Naive B cell (primary cell): ENCODE measurements at regions not wholly inside any gene's neighbourhood (a gene's known extent, or its start where the extent isn't known, plus 50 kb on each side); places are given as distances from the start of the nearest gene placed in this dataset.

Experiments
- ATAC-seq, 2 donors: fragments of 150-1000 bp; cut with Tn5 transposase; 2 replicates each; pipeline ENCODE4 v1.10.0; 2021; ENCODE audit warnings: low read depth in 2 of 2, mild to moderate bottlenecking in 2 of 2, moderate library complexity in 2 of 2
- DNase-seq: peaks from one replicate; pipeline ENCODE4 v3.0.0; 2022
- H3K27ac Mint-ChIP-seq, 6 donors: one replicate each; pipeline ENCODE4 v1.8.0; 2020 to 2022; ENCODE audit warnings: mild to moderate bottlenecking in 6 of 6, mixed read lengths in 6 of 6, moderate library complexity in 5 of 6, inconsistent platforms in 2 of 6
- H3K27me3 Mint-ChIP-seq, 3 donors: one replicate each; pipeline ENCODE4 v1.8.0; 2021 to 2022; ENCODE audit warnings: mixed read lengths in 3 of 3, mild to moderate bottlenecking in 1 of 3
- H3K36me3 Mint-ChIP-seq, 2 donors: one replicate each; pipeline ENCODE4 v1.8.0; 2020 to 2022; ENCODE audit warnings: mixed read lengths in 2 of 2, inconsistent platforms in 1 of 2, mild to moderate bottlenecking in 1 of 2
- H3K4me1 Mint-ChIP-seq, 3 donors: one replicate each; pipeline ENCODE4 v1.8.0; 2020 to 2022; ENCODE audit warnings: mixed read lengths in 3 of 3, inconsistent platforms in 1 of 3, mild to moderate bottlenecking in 1 of 3, moderate library complexity in 1 of 3
- H3K4me3 Mint-ChIP-seq, 8 donors: one replicate each; pipeline ENCODE4 v1.8.0; 2020 to 2022; ENCODE audit warnings: mild to moderate bottlenecking in 8 of 8, mixed read lengths in 8 of 8, moderate library complexity in 8 of 8, inconsistent platforms in 2 of 8
- H3K9me3 Mint-ChIP-seq, 7 donors: one replicate each; pipeline ENCODE4 v1.8.0; 2020 to 2022; ENCODE audit warnings: mixed read lengths in 7 of 7, mild to moderate bottlenecking in 5 of 7, inconsistent platforms in 2 of 7, moderate library complexity in 1 of 7

DNA sequence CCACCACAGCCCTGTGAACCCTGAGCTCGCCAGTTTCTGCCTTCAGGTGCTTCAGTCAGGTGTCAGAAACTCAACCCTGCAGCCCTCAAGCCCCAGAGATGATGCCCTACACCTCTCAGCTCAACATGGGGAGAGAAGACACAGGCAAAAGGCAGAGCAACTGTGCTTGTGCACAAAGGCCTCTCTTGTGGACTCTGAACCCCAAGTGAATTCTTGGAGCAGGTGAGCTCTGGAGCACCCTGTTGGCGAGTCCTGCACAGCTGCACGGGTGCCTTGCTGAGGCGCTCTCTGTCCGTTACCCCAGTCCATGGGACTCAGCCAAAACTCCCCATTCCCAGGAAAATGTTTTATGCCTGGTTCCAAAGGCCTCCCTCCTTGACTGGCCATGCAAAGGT, 197.0 kb downstream of the KLF13 start:
- Mint-ChIP-seq H3K4me3 (no peak overlapping the region), H3K4me1 (peaks cover 0 to 8% (median 0%) of the 10 kb centered on the region in 3 donors), H3K27me3 (peaks cover 16 to 43% (median 31%) of the 10 kb centered on the region in 3 donors), H3K9me3 (no peaks in the 10 kb centered on the region), H3K27ac (no peak overlapping the region), H3K36me3 (no peaks in the 10 kb centered on the region)
- no peak for ATAC-seq
- no peak for DNase-seq

DNA sequence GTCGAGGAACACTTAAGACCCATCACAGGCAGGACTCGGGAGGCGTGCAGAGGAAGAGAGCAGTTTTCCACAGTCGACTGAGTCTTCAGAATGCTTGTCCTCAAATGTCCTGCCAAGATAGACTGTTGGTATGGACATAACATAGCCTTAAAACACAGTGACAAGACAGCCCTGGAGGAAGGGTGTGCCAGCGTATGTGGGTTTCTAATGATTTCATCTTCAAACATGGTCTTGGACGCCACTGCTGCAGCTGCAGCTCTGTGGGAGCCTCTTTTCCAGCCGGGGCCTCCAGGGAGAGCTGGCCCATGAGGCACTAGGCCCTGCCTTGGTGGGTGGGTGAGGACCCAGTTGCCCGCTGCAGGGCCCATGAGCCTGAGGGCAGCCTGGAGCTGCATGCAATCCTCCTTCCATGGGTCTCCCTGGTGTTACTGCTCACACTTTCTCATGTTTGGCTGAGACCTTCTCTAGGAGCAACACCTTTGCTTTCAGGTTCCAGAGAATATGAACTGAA, 198.6 kb downstream of the KLF13 start:
- ATAC-seq (no peak), DNase-seq (no peak)
- no peak overlapping the region for H3K27ac Mint-ChIP-seq
- peaks cover 16 to 47% (median 45%) of the 10 kb centered on the region in 3 donors for H3K27me3 Mint-ChIP-seq
- H3K4me3 Mint-ChIP-seq, result no peak overlapping the region
- H3K36me3 Mint-ChIP-seq, result peaks cover 2 to 4% of the 10 kb centered on the region in 2 donors
- peaks cover 0 to 2% (median 0%) of the 10 kb centered on the region in 7 donors for H3K9me3 Mint-ChIP-seq
- H3K4me1 Mint-ChIP-seq, result peaks cover 0 to 8% (median 0%) of the 10 kb centered on the region in 3 donors

DNA sequence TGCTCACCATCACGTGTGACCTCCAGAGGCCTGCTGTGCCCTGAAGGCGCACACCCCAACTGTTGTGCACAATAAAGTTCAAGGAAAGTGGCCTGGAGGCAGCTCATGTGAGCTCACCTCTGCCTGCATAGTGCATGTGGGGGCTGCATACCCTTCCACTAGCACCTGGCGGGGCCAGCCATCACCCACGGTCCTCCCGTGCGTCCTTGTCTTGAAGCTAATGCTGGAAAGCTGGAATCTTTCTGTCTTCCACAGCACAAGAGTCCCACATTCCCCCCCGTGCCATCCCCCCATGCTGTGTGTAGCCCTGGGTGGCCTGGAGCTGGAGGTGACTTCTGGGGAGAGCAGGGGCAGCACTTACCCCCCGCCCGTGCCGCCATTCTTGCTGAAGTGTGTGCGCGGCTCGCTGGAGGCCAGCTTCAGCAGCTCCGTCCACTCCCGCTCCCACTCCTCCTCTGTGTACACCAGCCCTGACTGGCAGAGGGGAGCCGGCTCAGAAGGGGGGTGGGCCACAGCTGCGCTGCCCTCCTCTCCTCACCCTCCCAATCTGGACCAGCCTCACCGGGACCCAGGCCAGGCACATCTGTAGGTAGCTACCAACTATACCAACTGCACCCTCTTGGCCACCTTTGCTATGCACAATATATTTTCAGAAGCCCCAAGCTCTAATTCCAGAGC, 199.5 kb downstream of the KLF13 start:
- H3K9me3 Mint-ChIP-seq, result peaks cover 0 to 2% (median 0%) of the 10 kb centered on the region in 7 donors
- no peak overlapping the region for H3K4me3 Mint-ChIP-seq
- H3K27me3 Mint-ChIP-seq, result peaks cover 21 to 53% (median 48%) of the 10 kb centered on the region in 3 donors
- DNase-seq, result no peak
- H3K4me1 Mint-ChIP-seq, result peaks cover 0 to 8% (median 0%) of the 10 kb centered on the region in 3 donors
- H3K27ac Mint-ChIP-seq, result no peak overlapping the region
- ATAC-seq, result no peak
- peaks cover 7% of the 10 kb centered on the region in 2 donors for H3K36me3 Mint-ChIP-seq

DNA sequence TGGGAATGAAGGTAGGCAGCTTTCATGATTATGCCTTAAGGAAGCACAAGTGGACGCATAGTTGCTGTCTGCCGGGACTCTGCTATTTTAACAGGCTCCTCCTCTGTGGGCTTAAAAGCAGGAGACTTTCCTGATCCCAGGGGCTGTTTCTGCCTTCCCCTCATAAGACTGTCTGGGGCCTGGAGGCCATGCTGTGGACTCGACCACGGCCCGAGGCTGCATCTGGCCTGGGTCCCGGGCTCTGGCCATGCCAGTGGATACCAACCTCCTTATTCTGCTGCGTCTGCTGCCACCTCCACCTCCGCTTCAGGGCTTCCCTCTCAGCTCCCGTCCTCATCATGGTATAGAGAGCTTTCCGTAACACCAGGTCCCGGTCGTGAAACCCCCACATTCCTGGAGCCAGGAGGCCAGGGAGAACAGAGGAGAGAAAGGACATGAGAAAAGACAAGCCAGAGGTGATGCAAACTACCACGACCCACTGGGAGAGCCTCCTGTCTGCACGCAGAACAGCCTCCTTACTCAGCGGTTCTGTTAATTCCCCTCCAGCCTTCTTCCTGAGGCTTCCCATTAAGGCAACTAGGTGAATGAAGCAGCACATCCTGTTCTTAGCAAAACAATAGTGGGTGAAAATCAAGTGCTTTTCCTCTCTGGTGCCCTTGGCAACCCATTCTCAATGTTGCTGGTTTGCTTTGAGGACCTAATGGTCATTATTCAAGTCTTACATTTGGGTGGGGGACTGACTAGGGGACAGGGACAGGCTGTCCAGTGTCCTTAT, 200.5 kb downstream of the KLF13 start:
- DNase-seq, result no peak

DNA sequence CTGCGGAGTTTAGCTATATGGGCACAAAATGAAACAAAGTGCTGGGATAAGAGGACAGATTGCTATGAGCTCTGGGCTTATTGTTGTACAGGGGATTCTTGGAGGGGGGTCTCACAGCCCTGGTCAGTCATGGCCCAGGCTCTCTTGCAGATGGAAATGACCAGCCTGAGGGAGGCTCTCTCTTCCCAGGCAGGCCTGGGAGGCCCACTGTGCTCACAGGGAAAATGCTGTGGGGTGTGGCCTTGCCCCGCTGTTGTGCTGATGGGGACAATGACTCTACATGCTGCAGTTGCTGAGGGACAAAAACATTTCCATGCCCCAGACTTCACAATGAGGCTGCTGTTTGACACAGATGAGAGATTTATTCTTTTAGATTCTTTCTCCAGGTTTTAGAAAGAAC, 202.2 kb downstream of the KLF13 start:
- no peak overlapping the region for H3K27ac Mint-ChIP-seq
- no peak for DNase-seq
- H3K4me3 Mint-ChIP-seq, result no peak overlapping the region
- peaks cover 21 to 66% (median 52%) of the 10 kb centered on the region in 3 donors for H3K27me3 Mint-ChIP-seq
- peaks cover 0 to 6% (median 4%) of the 10 kb centered on the region in 7 donors for H3K9me3 Mint-ChIP-seq
- no peak for ATAC-seq
- peaks cover 7% of the 10 kb centered on the region in 2 donors for H3K36me3 Mint-ChIP-seq
- no peaks in the 10 kb centered on the region for H3K4me1 Mint-ChIP-seq

More for the DNA sequence above, 200.5 kb downstream of the KLF13 start:
- Mint-ChIP-seq H3K27me3 (peaks cover 21 to 62% (median 57%) of the 10 kb centered on the region in 3 donors), H3K9me3 (peaks cover 0 to 3% (median under 1%) of the 10 kb centered on the region in 7 donors), H3K27ac (no peak overlapping the region), H3K36me3 (peaks cover 7% of the 10 kb centered on the region in 2 donors), H3K4me1 (peaks cover 0 to 8% (median 0%) of the 10 kb centered on the region in 3 donors), H3K4me3 (peak overlapping the region in 1 of 8 donors; percentile 42)
- no peak for ATAC-seq

DNA sequence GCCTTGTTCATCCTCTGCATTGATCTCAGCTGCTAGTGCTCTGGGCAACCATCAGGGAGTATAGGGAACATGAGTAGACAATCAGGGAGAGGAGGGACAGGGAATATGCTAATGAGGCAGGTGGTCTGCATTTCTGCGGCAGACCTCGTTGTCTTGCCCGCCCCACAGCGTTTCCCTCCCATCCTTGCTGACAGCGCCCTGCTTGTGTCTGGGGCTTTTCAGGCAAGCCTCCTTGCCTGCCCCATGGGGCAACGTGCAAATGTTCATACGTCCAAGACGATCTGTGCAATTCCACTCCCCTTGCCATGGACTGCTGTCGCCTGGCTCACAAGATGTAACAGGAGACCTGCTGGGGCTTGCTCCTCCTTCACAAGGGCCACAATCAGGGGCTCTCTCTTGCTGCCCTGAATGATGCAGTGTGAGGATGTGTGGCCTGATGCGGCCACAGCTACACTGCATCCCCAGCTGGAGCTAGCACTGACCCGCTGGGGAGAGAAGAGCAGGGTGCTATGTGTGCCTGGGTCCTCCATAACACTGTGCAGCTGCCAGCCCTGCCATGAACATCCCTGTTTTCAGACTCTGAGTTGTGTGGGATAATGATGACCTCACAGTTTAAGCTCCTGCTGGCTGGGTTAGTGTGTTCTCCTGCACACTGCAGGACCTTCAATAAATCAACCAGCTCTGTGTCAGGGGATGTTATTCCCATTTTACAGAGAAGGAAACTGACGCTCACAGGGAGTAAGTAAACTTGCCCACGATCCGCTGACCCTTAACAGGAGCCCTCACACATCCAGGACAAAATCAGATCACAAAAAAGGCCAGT, 211.3 kb downstream of the KLF13 start:
- H3K27me3 Mint-ChIP-seq, result peaks cover 41 to 52% (median 42%) of the 10 kb centered on the region in 3 donors
- DNase-seq (no peak), ATAC-seq (no peak)
- no peak overlapping the region for H3K4me3 Mint-ChIP-seq
- peaks cover 0 to 5% (median 0%) of the 10 kb centered on the region in 7 donors for H3K9me3 Mint-ChIP-seq
- no peaks in the 10 kb centered on the region for H3K4me1 Mint-ChIP-seq
- H3K27ac Mint-ChIP-seq, result no peak overlapping the region
- no peaks in the 10 kb centered on the region for H3K36me3 Mint-ChIP-seq

DNA sequence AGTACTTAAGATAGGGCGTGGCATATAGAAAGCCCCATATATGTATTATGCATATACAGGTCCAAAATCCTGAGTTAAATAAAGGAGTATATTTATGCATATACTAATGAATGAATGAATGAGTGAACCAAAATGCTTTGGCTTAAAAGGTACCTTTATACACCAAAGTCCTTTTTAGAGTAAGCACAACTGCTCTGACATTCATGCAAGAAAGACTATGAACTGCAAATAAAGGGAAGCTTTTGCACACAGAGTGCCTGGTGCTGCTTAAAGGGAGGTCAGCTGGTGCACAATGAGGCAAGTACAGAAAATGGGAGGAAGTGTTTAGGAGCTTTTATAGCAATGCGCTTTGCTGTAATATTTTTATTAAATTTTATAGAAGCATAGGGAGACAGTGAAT, 214.0 kb downstream of the KLF13 start:
- no peaks in the 10 kb centered on the region for H3K4me1 Mint-ChIP-seq
- peaks cover 0 to 3% (median 0%) of the 10 kb centered on the region in 7 donors for H3K9me3 Mint-ChIP-seq
- peaks cover 41 to 60% (median 55%) of the 10 kb centered on the region in 3 donors for H3K27me3 Mint-ChIP-seq
- DNase-seq, result no peak
- no peak overlapping the region for H3K4me3 Mint-ChIP-seq
- no peaks in the 10 kb centered on the region for H3K36me3 Mint-ChIP-seq
- H3K27ac Mint-ChIP-seq, result no peak overlapping the region
- ATAC-seq, result no peak

DNA sequence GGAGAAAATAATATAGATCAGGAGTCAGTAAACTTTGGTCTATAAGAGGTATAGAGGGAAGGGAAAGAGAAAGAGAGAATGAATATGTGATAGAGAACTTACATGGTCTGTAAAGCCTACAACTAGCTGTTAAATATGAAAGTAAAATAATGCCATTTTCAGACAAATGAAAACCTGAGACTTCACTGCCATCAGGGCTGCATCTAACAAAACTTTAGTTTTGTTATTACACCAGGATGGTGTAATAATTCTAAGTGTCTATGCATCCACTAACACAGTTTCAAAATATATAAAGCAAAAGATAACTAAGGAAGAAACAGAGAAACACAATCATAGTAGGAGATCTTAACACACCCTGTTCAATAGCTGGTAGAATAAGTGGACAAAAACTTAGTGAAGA, 217.7 kb downstream of the KLF13 start:
- Mint-ChIP-seq H3K27ac (peak overlapping the region in 1 of 6 donors; percentile 81), H3K4me1 (no peaks in the 10 kb centered on the region), H3K36me3 (no peaks in the 10 kb centered on the region), H3K27me3 (peaks cover 35 to 58% (median 49%) of the 10 kb centered on the region in 3 donors), H3K4me3 (no peak overlapping the region), H3K9me3 (no peaks in the 10 kb centered on the region)
- no peak for ATAC-seq
- no peak for DNase-seq

DNA sequence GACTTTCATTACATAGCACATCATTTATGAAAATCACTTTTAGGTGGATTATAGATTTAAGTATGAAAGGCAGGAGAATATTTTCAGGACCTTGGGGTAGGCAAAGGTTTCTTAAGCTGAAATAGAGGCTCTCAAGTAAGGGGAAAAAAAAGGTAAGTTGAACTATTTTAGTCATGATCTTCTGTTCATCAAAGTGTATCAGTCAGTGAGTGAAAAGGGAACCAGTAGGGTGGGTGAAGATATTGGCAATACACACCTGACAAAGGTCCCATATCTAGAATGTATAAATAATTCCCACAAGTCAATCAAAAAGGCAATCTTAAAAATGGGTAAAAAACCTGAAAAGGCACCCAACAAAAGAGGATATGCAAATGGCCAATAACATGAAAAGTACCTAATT, 218.6 kb downstream of the KLF13 start:
- Mint-ChIP-seq H3K9me3 (no peaks in the 10 kb centered on the region), H3K27ac (no peak overlapping the region), H3K4me1 (no peaks in the 10 kb centered on the region), H3K27me3 (peaks cover 31 to 53% (median 49%) of the 10 kb centered on the region in 3 donors), H3K4me3 (no peak overlapping the region), H3K36me3 (no peaks in the 10 kb centered on the region)
- DNase-seq, result no peak
- ATAC-seq, result no peak

DNA sequence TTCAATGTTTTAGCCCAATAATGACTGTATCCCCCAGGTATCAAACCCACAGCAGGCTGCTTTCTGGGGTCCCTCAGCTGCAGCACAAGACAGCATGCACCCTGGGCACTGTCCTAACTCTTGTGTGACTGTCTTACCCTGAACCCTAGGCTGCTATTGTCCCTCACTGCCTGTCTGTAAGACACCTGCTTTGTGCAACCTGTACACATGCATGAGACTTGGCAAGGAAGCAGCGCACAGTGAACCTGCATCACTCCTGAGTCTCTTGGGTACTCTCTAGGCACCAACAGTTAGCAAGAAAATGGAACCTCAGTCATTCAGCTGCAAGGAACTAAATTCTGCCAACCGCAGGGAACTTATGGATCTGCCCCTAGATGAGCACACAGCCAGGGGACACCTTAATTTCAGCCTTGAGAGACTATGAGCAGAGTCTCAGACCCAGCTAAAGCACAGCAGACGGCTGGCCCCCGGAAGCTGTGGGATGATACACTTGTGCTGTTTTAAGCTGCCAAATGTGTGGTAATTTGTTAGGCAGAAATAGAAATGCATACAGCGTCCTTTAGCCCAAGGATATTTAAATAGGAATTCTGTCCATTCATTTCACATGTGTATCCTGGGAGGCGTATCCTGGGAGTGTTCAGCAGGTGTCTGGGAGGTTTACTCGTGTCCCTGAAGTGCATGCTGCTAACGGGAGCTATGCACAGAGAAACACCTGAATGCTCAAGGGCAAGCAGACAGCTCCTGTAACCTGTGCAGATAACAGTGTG, 223.8 kb downstream of the KLF13 start:
- DNase-seq, result no peak
- Mint-ChIP-seq H3K4me1 (no peaks in the 10 kb centered on the region), H3K27me3 (peaks cover 24 to 36% (median 32%) of the 10 kb centered on the region in 3 donors), H3K4me3 (no peak overlapping the region), H3K9me3 (no peaks in the 10 kb centered on the region), H3K27ac (no peak overlapping the region), H3K36me3 (no peaks in the 10 kb centered on the region)
- ATAC-seq, result no peak

DNA sequence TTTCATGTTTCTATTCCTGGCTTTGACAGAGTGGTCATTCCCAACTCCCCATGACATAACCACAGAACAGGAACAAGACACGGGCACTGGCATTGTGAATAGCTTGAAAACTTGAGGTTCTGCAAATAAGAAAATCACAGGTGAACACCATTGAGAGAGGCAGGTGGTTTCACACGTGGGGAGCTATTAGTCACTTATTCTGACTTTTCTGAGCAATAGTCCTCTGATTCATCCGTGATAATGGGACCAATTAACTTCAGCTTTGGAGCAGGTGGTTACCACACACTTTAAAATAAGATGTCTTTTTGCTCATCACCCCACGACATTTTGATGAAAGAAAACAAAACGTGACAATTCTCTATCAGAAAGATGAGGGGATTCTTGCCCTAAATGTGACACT, 224.7 kb downstream of the KLF13 start:
- H3K9me3 Mint-ChIP-seq, result no peaks in the 10 kb centered on the region
- no peak overlapping the region for H3K27ac Mint-ChIP-seq
- ATAC-seq (no peak), DNase-seq (no peak)
- H3K4me1 Mint-ChIP-seq, result no peaks in the 10 kb centered on the region
- peaks cover 23 to 36% (median 28%) of the 10 kb centered on the region in 3 donors for H3K27me3 Mint-ChIP-seq
- H3K36me3 Mint-ChIP-seq, result no peaks in the 10 kb centered on the region
- no peak overlapping the region for H3K4me3 Mint-ChIP-seq

DNA sequence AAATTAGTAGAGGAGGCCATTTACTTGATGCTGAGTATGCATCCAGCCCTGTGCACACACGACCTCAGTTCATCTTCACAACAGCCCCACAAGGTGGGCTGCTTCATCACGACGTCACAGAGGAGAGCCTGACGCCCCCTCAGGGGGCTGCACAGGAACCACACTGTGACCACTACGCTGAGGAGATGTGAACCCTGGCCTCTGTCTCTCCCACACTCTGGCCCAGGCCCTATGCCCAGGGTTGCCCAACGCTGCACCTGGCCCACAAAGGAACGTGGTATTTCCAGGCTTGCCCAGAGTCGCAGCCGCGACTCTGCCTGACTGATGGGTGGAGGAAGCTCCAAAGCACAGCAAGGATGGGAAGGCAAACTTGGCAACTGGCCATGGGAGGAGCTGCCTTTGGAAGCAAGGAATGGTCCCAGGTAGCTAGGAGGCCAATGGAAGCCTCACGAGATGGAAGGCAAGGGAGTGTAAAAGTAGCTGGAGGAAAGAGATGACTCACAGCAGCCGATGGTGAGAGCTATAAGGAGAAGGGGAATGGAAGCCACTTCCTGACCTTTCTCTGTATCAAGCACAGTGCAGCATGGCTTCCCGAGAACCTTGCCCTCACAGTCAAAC, 226.0 kb downstream of the KLF13 start:
- no peak overlapping the region for H3K27ac Mint-ChIP-seq
- no peak for ATAC-seq
- DNase-seq, result no peak
- H3K4me3 Mint-ChIP-seq, result no peak overlapping the region
- no peaks in the 10 kb centered on the region for H3K9me3 Mint-ChIP-seq
- peaks cover 21 to 41% (median 29%) of the 10 kb centered on the region in 3 donors for H3K27me3 Mint-ChIP-seq
- no peaks in the 10 kb centered on the region for H3K36me3 Mint-ChIP-seq
- no peaks in the 10 kb centered on the region for H3K4me1 Mint-ChIP-seq
